KOPT-K1 (cell line): ENCODE measurements at regions not wholly inside any gene's neighbourhood (a gene's known extent, or its start where the extent isn't known, plus 50 kb on each side); places are given as distances from the start of the nearest gene placed in this dataset.

Experiments used
- H3K27ac ChIP-seq: fragments of 200-600 bp; sonication (generic); 2 replicates; pipeline ENCODE4 v1.5.1; 2016; ENCODE audit warnings: antibody characterized with exemption, mild to moderate bottlenecking, low read depth, low read length; ENCODE audit not compliant: poor library complexity, severe bottlenecking
- H3K36me3 ChIP-seq: fragments of 200-600 bp; sonication (generic); 2 replicates; pipeline ENCODE4 v1.5.1; 2017; ENCODE audit warnings: antibody characterized with exemption, mild to moderate bottlenecking, low read length, moderate library complexity; ENCODE audit not compliant: insufficient read depth
- H3K9me3 ChIP-seq: fragments of 200-600 bp; sonication (generic); 2 replicates; pipeline ENCODE4 v1.5.1; 2017; ENCODE audit warnings: antibody characterized with exemption, low read length, mild to moderate bottlenecking; ENCODE audit not compliant: insufficient read depth, poor library complexity, severe bottlenecking

DNA sequence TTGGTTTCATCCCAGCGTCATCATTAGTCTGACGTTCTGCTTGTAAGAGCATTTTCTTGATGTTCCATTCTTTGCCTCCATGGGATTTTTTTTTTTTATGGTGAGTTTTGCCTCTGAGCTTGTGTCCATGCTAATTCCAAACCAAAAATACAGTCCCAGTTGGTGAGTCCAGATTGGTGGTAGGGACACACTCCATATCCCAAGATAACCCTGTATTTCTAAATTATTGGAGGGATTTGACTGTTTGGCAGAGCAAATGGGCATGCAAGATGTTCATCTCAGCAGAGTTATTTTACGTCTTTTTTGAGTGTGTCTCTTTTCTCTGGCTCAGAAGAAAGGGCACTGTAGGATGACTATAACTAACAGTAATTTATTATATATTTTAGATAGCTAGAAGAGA is 526.8 kb upstream of the CFAP20DC start:
- Histone ChIP-seq H3K36me3 (no peaks in the 10 kb centered on the region), H3K9me3 (no peaks in the 10 kb centered on the region), H3K27ac (no peak overlapping the region)

DNA sequence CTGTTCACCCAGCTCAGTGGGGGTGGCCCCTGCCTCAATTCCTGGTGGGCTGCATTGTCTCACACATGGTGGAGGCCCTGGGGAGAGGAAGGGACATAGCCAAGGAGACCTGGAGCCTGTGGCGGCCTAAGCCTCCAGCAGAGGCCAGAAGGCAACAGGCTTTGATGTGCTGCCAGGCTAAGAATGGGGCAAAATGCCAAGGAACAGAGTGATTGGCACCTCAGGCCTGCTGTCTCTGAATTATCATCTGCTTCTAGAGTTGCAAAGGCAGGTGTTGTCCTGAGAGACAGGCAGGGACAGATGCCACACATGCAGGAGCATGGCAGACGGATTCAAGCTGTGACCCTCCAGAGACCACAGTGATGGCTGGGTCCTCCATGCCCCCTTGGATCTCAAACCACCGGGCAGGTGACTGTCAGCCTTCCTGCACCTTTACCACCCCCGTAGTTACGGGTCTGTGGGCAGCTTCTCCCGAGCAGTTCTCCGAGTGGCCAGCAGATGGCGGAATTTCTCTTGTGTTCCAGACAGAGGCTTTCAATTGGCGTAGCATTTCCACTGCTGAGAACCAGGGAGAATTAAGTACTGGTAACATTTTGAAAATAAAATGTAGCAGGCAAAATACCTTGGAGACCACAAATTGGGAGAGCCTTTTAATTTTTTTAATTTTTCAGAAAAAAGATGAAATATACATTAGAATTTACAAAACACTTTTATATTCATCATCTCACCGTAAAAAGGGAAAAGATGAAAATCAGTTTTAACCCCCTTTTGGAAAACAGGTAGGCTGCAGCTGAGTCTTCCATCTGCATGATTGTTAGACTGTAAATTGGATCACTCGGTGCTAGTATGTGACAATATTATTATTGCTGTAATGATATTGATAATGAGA is 525.5 kb upstream of the CFAP20DC start:
- no peaks in the 10 kb centered on the region for H3K9me3 ChIP-seq
- no peaks in the 10 kb centered on the region for H3K36me3 ChIP-seq
- H3K27ac ChIP-seq = peak overlapping the region; percentile 0

DNA sequence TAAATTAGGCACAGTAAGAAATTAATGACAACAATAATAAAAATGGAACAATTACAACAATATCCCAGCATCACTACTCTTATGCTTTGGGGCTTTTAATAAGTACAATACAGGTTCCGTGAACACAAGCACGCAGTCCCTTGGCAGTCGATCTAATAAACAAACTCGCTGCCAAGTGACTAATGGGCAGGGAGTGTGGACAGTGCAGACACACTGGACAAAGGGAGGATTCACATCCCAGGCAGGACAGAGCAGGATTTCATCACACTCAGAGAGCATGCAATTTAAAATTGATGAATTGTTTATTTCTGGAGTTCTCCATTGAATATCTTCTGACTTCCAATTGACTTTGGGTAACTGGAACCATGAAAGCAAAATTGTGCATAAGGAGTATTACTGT is 524.1 kb upstream of the CFAP20DC start:
- Histone ChIP-seq H3K9me3 (no peaks in the 10 kb centered on the region), H3K36me3 (no peaks in the 10 kb centered on the region), H3K27ac (no peak overlapping the region)

DNA sequence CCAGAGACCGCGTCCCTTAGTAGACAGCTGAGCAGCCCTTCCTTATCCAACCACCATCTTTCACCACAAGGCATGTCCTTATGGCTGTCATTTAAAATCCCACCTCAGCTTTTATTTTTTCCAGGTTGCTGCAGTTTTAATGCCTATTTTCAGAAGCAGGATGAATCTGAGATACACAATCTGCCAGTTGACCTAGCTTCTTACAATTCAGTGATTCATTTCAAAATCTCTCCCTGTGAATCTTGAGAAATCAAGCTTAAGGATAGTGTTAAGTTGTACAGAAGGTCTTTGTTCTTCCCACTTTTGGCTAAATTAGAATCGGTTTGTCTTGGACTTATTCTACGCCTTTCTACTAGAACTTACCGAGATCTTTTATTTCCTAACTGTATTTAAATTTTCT is 522.3 kb upstream of the CFAP20DC start:
- H3K36me3 ChIP-seq = no peaks in the 10 kb centered on the region
- H3K27ac ChIP-seq = no peak overlapping the region
- no peaks in the 10 kb centered on the region for H3K9me3 ChIP-seq

DNA sequence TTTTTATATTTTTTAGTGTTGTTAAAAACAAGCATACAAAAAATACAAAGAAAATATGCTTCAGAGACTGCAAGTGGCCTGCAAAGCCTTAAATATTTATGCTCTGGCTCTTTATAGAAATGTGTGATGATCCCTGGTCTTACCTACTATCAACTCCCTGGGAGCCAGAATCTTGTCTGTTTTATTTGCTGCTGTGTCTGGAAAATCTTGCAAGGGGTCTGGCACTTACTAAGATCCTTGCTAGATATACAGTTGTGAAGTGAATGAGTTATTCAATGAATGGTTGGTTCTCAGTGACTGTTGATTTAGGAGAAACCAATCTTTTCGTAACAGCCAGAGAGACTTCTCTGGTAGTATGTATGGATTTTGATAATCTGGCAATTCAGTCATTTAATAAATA is 521.0 kb upstream of the CFAP20DC start:
- no peaks in the 10 kb centered on the region for H3K36me3 ChIP-seq
- H3K9me3 ChIP-seq = no peaks in the 10 kb centered on the region
- H3K27ac ChIP-seq = no peak overlapping the region

DNA sequence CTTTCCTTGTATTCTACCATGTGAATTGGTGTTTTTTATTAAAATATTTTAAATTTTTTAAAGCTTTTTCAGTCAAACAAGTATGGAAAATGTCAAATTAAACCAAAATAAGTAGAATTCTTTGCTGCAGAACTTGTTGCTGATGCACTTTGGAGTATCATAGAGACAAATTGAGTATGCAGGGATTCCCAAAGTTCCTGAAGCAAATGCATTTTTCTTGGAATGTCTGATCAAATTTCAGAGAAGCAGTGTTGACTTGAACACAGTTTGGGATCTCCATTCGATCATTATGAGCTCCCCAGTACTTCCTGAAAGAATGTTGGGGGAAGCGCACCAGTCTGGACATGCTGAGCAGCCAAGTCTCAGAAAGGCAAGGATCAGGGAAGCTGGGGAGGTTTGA is 517.8 kb upstream of the CFAP20DC start:
- Histone ChIP-seq H3K27ac (no peak overlapping the region), H3K9me3 (no peaks in the 10 kb centered on the region), H3K36me3 (no peaks in the 10 kb centered on the region)

DNA sequence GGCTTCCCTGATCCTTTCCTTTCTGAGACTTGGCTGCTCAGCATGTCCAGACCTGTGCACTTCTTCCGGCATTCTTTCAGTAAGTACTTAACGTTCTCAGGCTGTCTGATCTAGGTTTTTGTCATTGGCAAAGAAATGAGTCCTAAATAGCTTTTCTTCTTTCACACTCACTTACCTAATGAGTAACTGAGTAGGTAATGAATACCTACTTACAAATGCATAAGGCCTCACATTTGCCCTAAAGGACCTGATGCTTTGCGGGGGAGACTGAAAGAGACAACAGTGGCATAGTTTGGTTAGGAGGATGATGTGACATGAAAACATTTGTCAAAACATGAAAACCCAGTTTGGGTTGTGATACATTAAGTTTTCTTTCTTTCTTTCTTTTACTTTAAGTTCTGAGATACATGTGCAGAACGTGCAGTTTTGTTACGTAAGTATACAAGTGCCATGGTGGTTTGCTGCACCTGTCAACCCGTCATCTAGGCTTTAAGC is 516.7 kb upstream of the CFAP20DC start:
- Histone ChIP-seq H3K36me3 (no peaks in the 10 kb centered on the region), H3K27ac (no peak overlapping the region), H3K9me3 (no peaks in the 10 kb centered on the region)

DNA sequence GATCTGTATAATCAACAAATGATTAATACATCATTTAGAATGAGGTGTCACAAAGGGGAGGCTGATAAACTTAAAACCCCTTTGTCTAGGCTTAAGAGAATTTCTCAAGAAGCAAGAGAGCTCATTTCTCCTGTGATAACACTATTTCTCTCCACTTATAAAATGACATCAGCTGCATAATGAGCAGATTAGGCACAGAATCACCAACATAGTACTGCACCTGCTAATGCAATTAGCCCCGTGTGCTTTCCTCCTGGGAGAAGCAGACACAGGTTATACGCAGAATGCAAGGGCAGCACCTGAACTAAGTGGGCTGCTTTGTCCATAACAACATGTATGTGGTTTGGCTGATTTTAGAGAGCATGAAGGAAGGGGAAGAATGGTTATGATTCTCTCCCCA is 515.3 kb upstream of the CFAP20DC start:
- no peaks in the 10 kb centered on the region for H3K36me3 ChIP-seq
- no peaks in the 10 kb centered on the region for H3K9me3 ChIP-seq
- no peak overlapping the region for H3K27ac ChIP-seq

DNA sequence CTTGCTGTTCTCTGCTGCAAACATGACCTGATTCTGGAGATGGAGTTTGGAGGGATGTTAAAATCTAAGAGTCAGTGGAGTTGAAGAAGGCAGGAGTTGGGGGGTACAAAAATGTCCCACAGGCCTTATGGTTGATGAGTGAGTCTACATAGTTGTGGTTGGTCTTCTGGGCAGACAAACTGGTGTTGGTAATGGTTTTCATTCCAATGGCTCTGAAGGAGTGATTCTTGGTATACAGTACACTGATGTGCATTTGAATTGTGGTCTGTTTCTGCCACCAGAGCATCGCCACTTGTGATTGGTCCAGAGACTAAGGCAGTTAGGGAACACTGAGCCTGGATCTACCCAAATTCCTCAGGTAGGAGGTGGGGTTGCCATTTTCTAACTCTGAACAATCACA is 514.1 kb upstream of the CFAP20DC start:
- Histone ChIP-seq H3K9me3 (no peaks in the 10 kb centered on the region), H3K36me3 (no peaks in the 10 kb centered on the region), H3K27ac (no peak overlapping the region)

DNA sequence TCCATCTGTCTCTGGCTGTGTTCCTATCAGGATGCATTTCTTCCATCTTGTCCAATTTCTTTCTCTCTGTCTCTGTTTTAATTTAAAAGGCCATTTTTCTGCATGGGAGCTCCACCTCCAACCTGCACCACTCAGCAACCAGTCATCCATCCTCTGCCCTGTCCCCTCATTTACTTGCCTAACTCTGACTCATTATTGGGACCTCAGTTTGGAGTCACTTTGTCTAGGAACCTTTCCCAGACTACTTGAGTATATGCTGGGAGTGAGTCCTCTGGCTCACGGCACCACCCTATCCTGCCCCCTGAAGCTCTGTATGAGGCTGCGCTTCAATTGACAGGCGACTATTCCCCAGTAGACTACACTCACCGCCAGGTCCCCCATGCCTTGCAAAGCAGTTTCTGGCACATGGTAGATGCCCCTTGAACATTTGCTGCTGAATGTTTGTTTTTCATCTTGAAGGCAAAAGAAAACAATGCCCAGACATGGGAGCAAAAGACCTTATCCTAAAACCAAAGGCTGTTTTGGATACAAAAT is 513.3 kb upstream of the CFAP20DC start:
- no peaks in the 10 kb centered on the region for H3K36me3 ChIP-seq
- no peaks in the 10 kb centered on the region for H3K9me3 ChIP-seq
- H3K27ac ChIP-seq = no peak overlapping the region

DNA sequence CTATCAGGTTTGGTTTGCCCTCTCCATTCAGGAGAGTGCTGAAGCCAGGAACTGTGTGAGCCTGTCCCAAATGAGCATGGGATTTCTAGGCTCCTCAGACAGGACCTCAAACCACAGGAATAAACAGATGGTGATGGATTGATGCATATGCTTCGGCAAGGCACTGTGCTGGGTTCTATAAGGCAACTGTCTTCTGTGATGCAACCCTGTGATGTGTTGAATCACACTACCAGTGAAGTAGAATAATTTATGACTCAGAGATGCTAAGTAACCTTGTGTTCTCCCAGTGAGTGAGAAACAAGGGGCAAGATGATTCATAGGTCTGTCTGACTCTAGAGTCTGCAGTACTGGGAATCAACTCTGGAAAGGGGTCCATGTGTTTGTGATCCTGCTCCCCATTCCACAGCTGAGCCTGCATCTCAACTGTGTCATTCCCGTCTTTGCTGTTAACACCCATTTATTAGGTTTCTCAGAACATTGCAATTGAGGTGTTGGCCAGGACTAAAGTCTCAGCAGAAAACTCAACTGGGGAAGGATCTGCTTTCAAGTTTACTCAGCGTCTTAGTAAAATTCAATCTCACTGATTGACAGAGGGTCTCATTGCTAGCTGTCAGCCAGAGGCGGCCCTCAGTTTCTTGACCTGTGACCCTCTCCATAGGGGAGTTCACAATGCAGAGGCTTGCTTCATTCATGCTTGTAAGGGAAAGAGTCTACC is 510.1 kb upstream of the CFAP20DC start:
- no peaks in the 10 kb centered on the region for H3K36me3 ChIP-seq
- H3K9me3 ChIP-seq = no peaks in the 10 kb centered on the region
- no peak overlapping the region for H3K27ac ChIP-seq

DNA sequence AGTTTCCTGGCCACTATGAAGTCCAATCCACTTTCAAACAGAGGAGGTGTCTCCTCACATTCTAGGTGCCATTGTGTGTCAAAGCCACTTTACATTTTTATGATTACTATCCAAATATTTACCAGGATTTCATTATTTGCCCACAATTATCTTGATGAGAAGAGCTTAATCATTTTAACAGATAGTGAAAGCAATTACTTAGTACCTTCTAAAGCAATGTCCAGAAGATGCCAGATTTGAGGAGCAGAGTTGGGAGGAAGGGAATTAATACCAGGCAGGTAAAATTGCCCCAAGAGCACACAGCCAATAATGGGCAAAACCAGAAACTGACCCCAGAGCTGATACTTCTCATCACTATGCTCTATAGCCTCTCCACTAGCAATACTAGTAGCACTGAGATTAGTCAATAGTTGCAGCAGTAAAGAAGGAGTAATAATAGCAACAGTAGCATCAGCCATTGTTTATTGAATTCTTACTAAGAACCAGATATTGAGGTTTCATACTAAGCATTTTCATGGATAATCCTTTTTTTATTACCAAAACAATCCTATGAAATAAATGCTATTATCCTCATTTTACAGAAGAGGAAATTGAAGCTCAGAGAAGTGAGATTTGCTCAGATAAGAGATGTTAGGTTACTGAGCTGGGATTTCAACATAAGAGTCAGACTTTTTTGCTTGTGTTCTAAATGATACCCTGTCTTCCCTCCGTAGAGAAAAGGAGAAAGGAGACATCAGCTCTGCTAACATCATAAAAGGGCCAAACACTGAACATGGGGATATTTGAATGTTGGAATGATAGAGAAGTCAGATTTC is 509.3 kb upstream of the CFAP20DC start:
- no peak overlapping the region for H3K27ac ChIP-seq

DNA sequence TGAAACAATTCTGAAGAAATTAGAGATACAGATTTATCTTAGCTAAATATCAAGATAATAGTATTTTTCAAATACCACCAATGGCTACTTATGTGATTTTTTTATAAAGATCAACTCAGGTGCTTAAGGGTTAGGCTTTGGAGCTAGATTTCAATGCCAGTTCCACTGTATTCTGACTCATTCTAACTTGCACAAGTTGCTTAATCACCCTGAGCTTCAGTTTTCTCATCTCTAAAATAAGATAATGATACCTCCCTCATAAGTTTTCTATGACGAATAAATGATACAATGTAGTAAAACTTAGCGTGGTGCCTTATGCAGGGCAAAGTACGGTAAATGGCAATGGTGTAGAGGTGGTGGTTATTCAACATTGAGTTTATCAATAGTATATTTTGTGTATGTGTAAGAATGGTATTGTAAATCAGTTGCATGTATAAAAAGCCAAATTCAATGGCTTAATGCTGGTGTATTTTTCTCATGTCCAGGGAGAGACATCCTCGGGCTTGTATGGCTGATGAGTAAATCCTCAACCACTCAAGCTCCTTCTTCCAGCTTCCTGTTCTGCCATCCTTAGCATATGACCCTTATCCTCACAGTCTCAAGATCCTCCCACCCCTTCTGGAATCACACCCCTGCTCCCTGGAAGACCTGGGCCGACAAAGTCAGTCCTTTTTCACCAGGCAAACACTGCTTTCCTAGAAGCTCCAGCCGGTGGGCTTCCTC is 505.9 kb upstream of the CFAP20DC start:
- Histone ChIP-seq H3K36me3 (no peaks in the 10 kb centered on the region), H3K27ac (no peak overlapping the region), H3K9me3 (no peaks in the 10 kb centered on the region)

More for the DNA sequence above, 509.3 kb upstream of the CFAP20DC start:
- no peaks in the 10 kb centered on the region for H3K9me3 ChIP-seq
- H3K36me3 ChIP-seq = no peaks in the 10 kb centered on the region

DNA sequence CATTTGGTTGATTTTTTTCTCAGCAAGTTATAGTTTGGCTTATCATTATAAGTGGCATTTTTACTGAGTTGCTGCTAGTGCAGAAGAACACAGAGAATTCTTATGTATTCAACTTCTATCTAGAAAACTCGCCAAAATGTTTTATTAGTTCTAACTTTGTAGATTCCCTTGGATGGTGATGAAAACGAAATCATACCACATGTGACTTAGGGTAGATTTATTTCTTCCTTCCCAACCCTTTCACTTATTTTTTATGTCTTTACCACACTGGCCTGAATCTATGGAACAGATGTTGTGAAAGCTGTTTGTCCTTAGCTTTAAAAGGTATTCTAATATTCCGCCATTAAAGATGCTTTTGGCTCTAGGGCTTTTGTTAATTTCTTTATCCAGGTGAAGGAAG is 503.3 kb upstream of the CFAP20DC start:
- no peaks in the 10 kb centered on the region for H3K36me3 ChIP-seq
- H3K9me3 ChIP-seq = no peaks in the 10 kb centered on the region

More for the DNA sequence above, 503.3 kb upstream of the CFAP20DC start:
- H3K27ac ChIP-seq = no peak overlapping the region
